ENCODE measurements at regions not wholly inside any gene's neighbourhood (a gene's known extent, or its start where the extent isn't known, plus 50 kb on each side); places are given as distances from the start of the nearest gene placed in this dataset.

GRCh38 chr3:189406148-189406547 lies 225.0 kb upstream of the TP63 start:
- H3K27me3 ChIP-seq = no peaks in the 10 kb centered on the region
- TF ChIP-seq CTCF (IDR thresholded peaks at IDR 0.05) (no peak), POLR2A (IDR thresholded peaks at IDR 0.05) (no peak)
- no peak overlapping the region for H3K27ac ChIP-seq
- intact Hi-C loops (cut with DNase I) = no loop called here
- no peaks in the 10 kb centered on the region for H3K36me3 ChIP-seq (replicated peaks in 1 of 2)
- 67 to 80% (median 71%) methylated on average over 1 of the region's 1 CpG for WGBS, 4 donors
- DNase-seq = no peak
- peaks cover 0 to 7% (median 0%) of the 10 kb centered on the region in 3 donors for H3K9me3 ChIP-seq (replicated peaks in 1 of 3)
- no peak overlapping the region for H3K4me3 ChIP-seq
- no peaks in the 10 kb centered on the region for H3K4me1 ChIP-seq (replicated peaks in 1 of 2)

- TF ChIP-seq POLR2A (IDR thresholded peaks at IDR 0.05) (no peak), CTCF (IDR thresholded peaks at IDR 0.05) (no peak)
- no peaks in the 10 kb centered on the region for H3K36me3 ChIP-seq (replicated peaks in 1 of 2)
- intact Hi-C loops (cut with DNase I) = no loop called here
- H3K9me3 ChIP-seq (replicated peaks in 1 of 3) = no peaks in the 10 kb centered on the region
- WGBS, 4 donors = 79 to 97% (median 88%) methylated on average over 1 of the region's 1 CpG
- no peaks in the 10 kb centered on the region for H3K4me1 ChIP-seq (replicated peaks in 1 of 2)
- H3K27ac ChIP-seq = no peak overlapping the region
- H3K27me3 ChIP-seq = no peaks in the 10 kb centered on the region
- H3K4me3 ChIP-seq = no peak overlapping the region
- no peak for DNase-seq
Measured at GRCh38 chr3:189410522-189410921, 220.7 kb upstream of the TP63 start.

- Histone ChIP-seq H3K9me3 (replicated peaks in 1 of 3) (no peaks in the 10 kb centered on the region), H3K4me3 (no peak overlapping the region), H3K27me3 (no peaks in the 10 kb centered on the region), H3K36me3 (replicated peaks in 1 of 2) (no peaks in the 10 kb centered on the region), H3K27ac (no peak overlapping the region), H3K4me1 (replicated peaks in 1 of 2) (no peaks in the 10 kb centered on the region)
- intact Hi-C loops (cut with DNase I) = no loop called here
- no peak for DNase-seq
- no peak for TF ChIP-seq POLR2A (IDR thresholded peaks at IDR 0.05)
- TF ChIP-seq CTCF (IDR thresholded peaks at IDR 0.05) = no peak
- 55 to 70% (median 64%) methylated on average over 3 of the region's 3 CpGs for WGBS, 4 donors
Measured at GRCh38 chr3:189419038-189419437, 212.2 kb upstream of the TP63 start.

- no peak for DNase-seq
- Histone ChIP-seq H3K36me3 (replicated peaks in 1 of 2) (no peaks in the 10 kb centered on the region), H3K4me3 (no peak overlapping the region), H3K27ac (no peak overlapping the region), H3K9me3 (replicated peaks in 1 of 3) (no peaks in the 10 kb centered on the region), H3K27me3 (no peaks in the 10 kb centered on the region), H3K4me1 (replicated peaks in 1 of 2) (no peaks in the 10 kb centered on the region)
- intact Hi-C loops (cut with DNase I) = no loop called here
- no peak for TF ChIP-seq CTCF (IDR thresholded peaks at IDR 0.05)
- TF ChIP-seq POLR2A (IDR thresholded peaks at IDR 0.05) = no peak
- 65 to 87% (median 71%) methylated on average over 1 of the region's 1 CpG for WGBS, 4 donors
Measured at GRCh38 chr3:189419683-189420082, 211.5 kb upstream of the TP63 start.
